K562 (cell line): ENCODE measurements at regions not wholly inside any gene's neighbourhood (a gene's known extent, or its start where the extent isn't known, plus 50 kb on each side); places are given as distances from the start of the nearest gene placed in this dataset.

ENCODE experiments used
- E2F8 ChIP-seq: fragments of 450-650 bp; IDR thresholded peaks from 2 replicates; pipeline ENCODE4 v1.7.1; 2018; ENCODE audit warnings: mild to moderate bottlenecking, low read depth; ENCODE audit not compliant: partially characterized antibody
- ESRRA ChIP-seq: fragments of 450-650 bp; IDR thresholded peaks from 2 replicates; pipeline ENCODE4 v1.6.1; 2014; ENCODE audit warnings: low read depth, mild to moderate bottlenecking, moderate library complexity, borderline replicate concordance
- HDGF ChIP-seq: fragments of 450-650 bp; IDR thresholded peaks from 2 replicates; pipeline ENCODE4 v1.6.1; 2016
- PBX2 ChIP-seq, 2 experiments: IDR thresholded peaks in 1 of 2; conservative IDR thresholded peaks in 1 of 2; 2 replicates each; pipeline ENCODE4 v1.6.1; 2016; ENCODE audit warnings: low read depth in 2 of 2, mild to moderate bottlenecking in 1 of 2, missing compliant biosample characterization in 1 of 2, missing genetic modification characterization in 1 of 2, moderate library complexity in 1 of 2
- POLR2AphosphoS2 ChIP-seq: IDR thresholded peaks from 2 replicates; pipeline ENCODE4 v1.6.1; 2012; ENCODE audit warnings: low read length, improper control_type of control experiment
- TOE1 ChIP-seq, 2 experiments: fragments of 450-650 bp in 1 of 2; sonication (generic) in 1 of 2; formaldehyde crosslinking in 1 of 2; IDR thresholded peaks; 2 replicates each; pipeline versions ENCODE4 v1.7.1 to v1.8.0; 2016 to 2022; ENCODE audit warnings: borderline replicate concordance in 2 of 2, mild to moderate bottlenecking in 2 of 2, antibody characterized with exemption in 1 of 2, inconsistent platforms in 1 of 2, low read depth in 1 of 2, missing genetic modification reagents in 1 of 2, moderate library complexity in 1 of 2
- ZNF589 ChIP-seq: fragments of 200-800 bp; sonication (Bioruptor generic); IDR thresholded peaks from 2 replicates; pipeline ENCODE4 v1.6.1; 2016; ENCODE audit warnings: low read depth, missing genetic modification characterization, missing compliant biosample characterization

- no peak for TF ChIP-seq POLR2AphosphoS2
- TF ChIP-seq ESRRA: no peak
- TF ChIP-seq PBX2 (CRISPR knock-in tag; IDR thresholded peaks at IDR 0.05; ENCODE audit: low read depth): no peak
- no peak for TF ChIP-seq PBX2 (tag; conservative IDR thresholded peaks at IDR 0.05; ENCODE audit: low read depth)
- TF ChIP-seq HDGF: no peak
- TF ChIP-seq TOE1 (IDR thresholded peaks at IDR 0.05; ENCODE audit: borderline replicate concordance): no peak
- no peak for TF ChIP-seq TOE1 (CRISPR knock-in tag; IDR thresholded peaks at IDR 0.05; ENCODE audit: borderline replicate concordance, low read depth)
- no peak for TF ChIP-seq ZNF589 (CRISPR knock-in tag)
- TF ChIP-seq E2F8: no peak
These were observed 119.7 kb upstream of the PRDM1 start (continued) for GRCh38 chr6:105966481-105966880.
